Thymus (tissue), 11 donors: ENCODE measurements at regions not wholly inside any gene's neighbourhood (a gene's known extent, or its start where the extent isn't known, plus 50 kb on each side); places are given as distances from the start of the nearest gene placed in this dataset.
"Not testable (repeated sequence)": the region's sequence is repeated elsewhere in the genome, so short reads cannot be mapped to it uniquely, and the experiment has no call there.

ENCODE experiments used
- DNase-seq, 9 donors: peaks; one replicate each; pipeline ENCODE4 v3.0.0-alpha.2; 2013; ENCODE audit warnings: low spot score in 9 of 9, low read depth in 6 of 9, missing footprints in 1 of 9
- H3K27ac ChIP-seq, 2 donors: one replicate each; pipeline ENCODE4 v1.5.1; 2013; ENCODE audit warnings: control low read depth in 1 of 2, low read depth in 1 of 2, low read length in 1 of 2, mild to moderate bottlenecking in 1 of 2, moderate library complexity in 1 of 2
- H3K27me3 ChIP-seq, 2 donors: one replicate each; pipeline ENCODE4 v1.5.1; 2013; ENCODE audit warnings: low read length in 1 of 2; ENCODE audit not compliant: control insufficient read depth in 2 of 2, insufficient read depth in 1 of 2
- H3K36me3 ChIP-seq, 2 donors: one replicate each; pipeline ENCODE4 v1.5.1; 2013; ENCODE audit warnings: low read length in 1 of 2, mild to moderate bottlenecking in 1 of 2, moderate library complexity in 1 of 2; ENCODE audit not compliant: control insufficient read depth in 2 of 2, insufficient read depth in 2 of 2
- H3K4me1 ChIP-seq, 2 donors: one replicate each; pipeline ENCODE4 v1.5.1; 2013; ENCODE audit warnings: low read length in 2 of 2; ENCODE audit not compliant: control insufficient read depth in 2 of 2, insufficient read depth in 2 of 2
- H3K4me3 ChIP-seq, 2 donors: one replicate each; pipeline ENCODE4 v1.5.1; 2013; ENCODE audit warnings: low read length in 2 of 2, control low read depth in 1 of 2, mild to moderate bottlenecking in 1 of 2
- H3K9me3 ChIP-seq, 2 donors: one replicate each; pipeline ENCODE4 v1.5.1; 2013; ENCODE audit warnings: low read length in 1 of 2, mild to moderate bottlenecking in 1 of 2; ENCODE audit not compliant: control insufficient read depth in 2 of 2, insufficient read depth in 1 of 2
- WGBS: extraction: QIAGEN DNeasy Blood & Tissue Kit; methylation state at CpG from one replicate; pipeline ENCODE4 v1.1.7; 2013; 5-methylcytosine and 5-hydroxymethylcytosine counted together
- donor health status: healthy.

- DNase-seq, H3K27ac ChIP-seq, H3K4me3 ChIP-seq, H3K9me3 ChIP-seq, H3K4me1 ChIP-seq, H3K27me3 ChIP-seq, H3K36me3 ChIP-seq: not testable (repeated sequence)
- 96% methylated on average over 8 of the region's 8 CpGs for WGBS
Measured at GRCh38 chr10:78344257-78344656, 310.6 kb downstream of the RPS24 start.

DNA sequence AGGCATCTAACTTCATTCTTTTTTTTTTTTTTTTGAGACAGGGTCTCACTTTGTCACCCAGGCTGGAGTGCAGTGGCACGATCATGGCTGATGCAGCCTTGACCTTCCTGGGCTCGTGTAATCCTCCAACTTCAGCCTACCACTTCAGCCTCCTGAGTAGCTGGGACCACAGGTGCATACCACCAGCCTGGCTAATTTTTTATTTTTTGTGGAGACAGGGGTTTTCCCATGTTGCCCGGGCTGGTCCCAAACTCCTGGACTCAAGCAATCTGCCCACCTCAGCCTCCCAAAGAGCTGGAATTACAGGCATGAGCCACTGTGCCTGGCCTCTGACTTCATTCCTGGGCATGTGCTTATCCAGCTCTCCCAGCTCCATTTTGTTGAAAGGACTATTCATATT, 311.9 kb downstream of the RPS24 start:
- 74% methylated on average over 3 of the region's 3 CpGs for WGBS
- not testable (repeated sequence) for H3K27me3 ChIP-seq, H3K4me1 ChIP-seq, H3K4me3 ChIP-seq, H3K9me3 ChIP-seq, DNase-seq, H3K27ac ChIP-seq, H3K36me3 ChIP-seq

GRCh38 chr10:78346721-78347120, 313.1 kb downstream of the RPS24 start:
- H3K4me3 ChIP-seq = no peak overlapping the region
- DNase-seq = no peak
- WGBS = 98% methylated on average over 1 of the region's 1 CpG
- no peaks in the 10 kb centered on the region for H3K9me3 ChIP-seq
- H3K36me3 ChIP-seq = no peaks in the 10 kb centered on the region
- no peaks in the 10 kb centered on the region for H3K4me1 ChIP-seq
- H3K27ac ChIP-seq = no peak overlapping the region
- H3K27me3 ChIP-seq = no peaks in the 10 kb centered on the region

DNA sequence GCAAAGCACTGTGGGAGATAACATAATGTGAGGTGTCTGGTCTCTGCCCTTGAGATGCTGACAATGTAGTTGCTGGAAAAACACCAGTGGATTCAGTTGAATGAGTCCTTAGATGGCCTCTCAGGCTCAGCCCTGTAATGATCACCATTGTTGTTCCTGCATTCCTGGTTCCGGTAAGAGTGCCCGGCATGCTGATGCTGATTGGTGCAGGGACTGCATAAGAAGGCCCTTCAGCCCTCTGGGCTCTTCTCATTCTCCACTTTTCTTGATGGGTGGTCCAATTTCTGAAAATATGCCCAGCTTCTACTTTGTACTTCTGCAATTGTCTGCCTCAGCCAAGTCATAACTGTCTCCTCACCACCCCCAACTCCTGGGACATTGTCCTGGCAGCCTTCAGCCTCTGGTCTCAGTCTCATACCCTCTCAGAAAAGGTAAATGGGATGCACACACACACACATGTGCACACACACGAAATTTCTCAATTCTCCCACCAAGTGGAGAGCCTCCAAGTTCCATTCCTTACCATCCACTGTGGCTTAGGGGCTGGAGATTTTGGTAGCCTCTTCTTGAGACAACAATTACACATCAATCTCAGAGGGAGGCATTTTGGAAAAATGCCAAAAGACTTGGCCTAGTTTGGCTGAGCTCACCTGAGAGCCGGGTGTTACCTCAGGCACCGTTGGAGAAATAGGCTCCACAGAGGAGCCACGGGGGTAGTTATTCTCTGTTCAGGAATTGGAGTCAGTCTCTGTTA, 314.9 kb downstream of the RPS24 start:
- no peaks in the 10 kb centered on the region for H3K36me3 ChIP-seq
- H3K27me3 ChIP-seq = no peaks in the 10 kb centered on the region
- H3K4me3 ChIP-seq = no peak overlapping the region
- WGBS = 91% methylated on average over 6 of the region's 6 CpGs
- DNase-seq = no peak
- no peaks in the 10 kb centered on the region for H3K4me1 ChIP-seq
- H3K9me3 ChIP-seq = no peaks in the 10 kb centered on the region
- H3K27ac ChIP-seq = no peak overlapping the region

DNA sequence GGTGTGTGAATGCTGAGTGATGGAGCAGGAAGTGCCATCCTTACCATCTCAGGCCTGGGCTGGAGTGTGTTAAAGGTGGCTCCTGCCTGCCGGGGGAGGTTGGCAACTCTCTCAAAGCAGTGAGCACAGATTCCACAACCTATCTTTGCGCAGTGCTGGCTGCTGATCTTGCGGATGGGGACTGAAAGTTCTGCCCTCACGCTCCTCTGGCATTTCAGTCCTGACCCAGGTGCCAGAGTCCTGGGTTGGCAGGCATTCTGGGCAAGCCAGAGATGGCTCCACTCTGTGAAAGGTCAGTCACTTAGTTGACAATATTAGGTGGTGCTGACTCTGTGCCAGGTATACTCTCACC, 315.5 kb downstream of the RPS24 start:
- no peak overlapping the region for H3K27ac ChIP-seq
- 82% methylated on average over 4 of the region's 4 CpGs for WGBS
- no peaks in the 10 kb centered on the region for H3K27me3 ChIP-seq
- no peaks in the 10 kb centered on the region for H3K36me3 ChIP-seq
- H3K4me3 ChIP-seq = no peak overlapping the region
- no peaks in the 10 kb centered on the region for H3K4me1 ChIP-seq
- H3K9me3 ChIP-seq = no peaks in the 10 kb centered on the region
- DNase-seq = no peak

GRCh38 chr10:78349911-78350663, 316.4 kb downstream of the RPS24 start:
- WGBS = 98% methylated on average over 2 of the region's 2 CpGs
- Histone ChIP-seq H3K4me3 (no peak overlapping the region), H3K9me3 (no peaks in the 10 kb centered on the region), H3K36me3 (no peaks in the 10 kb centered on the region), H3K27me3 (no peaks in the 10 kb centered on the region), H3K4me1 (no peaks in the 10 kb centered on the region), H3K27ac (no peak overlapping the region)
- DNase-seq = no peak

GRCh38 chr10:78351283-78351682, 317.6 kb downstream of the RPS24 start:
- H3K4me1 ChIP-seq = no peaks in the 10 kb centered on the region
- no peaks in the 10 kb centered on the region for H3K36me3 ChIP-seq
- no peaks in the 10 kb centered on the region for H3K9me3 ChIP-seq
- no peaks in the 10 kb centered on the region for H3K27me3 ChIP-seq
- no peak for DNase-seq
- H3K27ac ChIP-seq = no peak overlapping the region
- no peak overlapping the region for H3K4me3 ChIP-seq
- WGBS = 90% methylated on average over 6 of the region's 6 CpGs

DNA sequence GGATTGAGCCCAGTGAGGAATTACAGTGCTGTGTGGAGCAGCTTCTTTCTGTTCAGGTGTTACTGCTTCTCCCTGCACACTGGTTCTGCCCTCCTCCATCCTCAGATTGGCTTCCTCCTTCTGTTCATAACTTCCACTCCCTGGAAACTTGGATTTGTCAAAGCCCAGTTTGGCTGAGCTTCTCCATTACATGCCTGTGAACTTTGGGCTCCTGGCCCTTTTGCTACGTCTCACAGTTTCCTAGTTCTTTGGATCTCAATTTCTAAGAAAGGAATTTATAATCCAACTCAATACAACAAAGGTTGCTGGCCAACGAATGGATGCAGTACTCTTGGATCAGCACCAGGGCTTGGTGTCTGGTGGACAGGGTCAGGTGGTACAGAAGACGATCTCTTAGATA, 318.1 kb downstream of the RPS24 start:
- no peaks in the 10 kb centered on the region for H3K36me3 ChIP-seq
- H3K27ac ChIP-seq = no peak overlapping the region
- H3K4me1 ChIP-seq = no peaks in the 10 kb centered on the region
- 93% methylated on average over 3 of the region's 3 CpGs for WGBS
- H3K9me3 ChIP-seq = no peaks in the 10 kb centered on the region
- no peak for DNase-seq
- no peak overlapping the region for H3K4me3 ChIP-seq
- no peaks in the 10 kb centered on the region for H3K27me3 ChIP-seq

GRCh38 chr10:78353636-78354035, 320.0 kb downstream of the RPS24 start:
- 95% methylated on average over 3 of the region's 3 CpGs for WGBS

More at GRCh38 chr10:78353636-78354035, 320.0 kb downstream of the RPS24 start:
- Histone ChIP-seq H3K36me3 (no peaks in the 10 kb centered on the region), H3K4me1 (no peaks in the 10 kb centered on the region), H3K27me3 (no peaks in the 10 kb centered on the region), H3K27ac (no peak overlapping the region), H3K9me3 (no peaks in the 10 kb centered on the region), H3K4me3 (no peak overlapping the region)
- DNase-seq = no peak
